Peyer's patch (tissue), 4 donors: ENCODE measurements at regions not wholly inside any gene's neighbourhood (a gene's known extent, or its start where the extent isn't known, plus 50 kb on each side); places are given as distances from the start of the nearest gene placed in this dataset.

Source experiments
- DNase-seq, 3 donors: peaks; one replicate each; pipeline ENCODE4 v3.0.0-alpha.2; 2017 to 2019
- H3K27ac ChIP-seq, 4 donors: fragments of 200-600 bp; sonication (generic); one replicate each; pipeline ENCODE4 v1.5.1; 2016 to 2019
- H3K27me3 ChIP-seq, 2 donors: fragments of 200-600 bp; sonication (generic); one replicate each; pipeline ENCODE4 v1.5.1; 2019
- H3K36me3 ChIP-seq, 3 donors: fragments of 200-600 bp; sonication (generic); one replicate each; pipeline ENCODE4 v1.5.1; 2016 to 2019
- H3K4me1 ChIP-seq, 4 donors: fragments of 200-600 bp; sonication (generic); one replicate each; pipeline ENCODE4 v1.5.1; 2016 to 2019
- H3K4me3 ChIP-seq, 4 donors: fragments of 200-600 bp; sonication (generic); 1 replicate in 3 of 4; 2 replicates in 1 of 4; pipeline ENCODE4 v1.5.1; 2016 to 2019; ENCODE audit warnings: mild to moderate bottlenecking in 1 of 4
- H3K9me3 ChIP-seq, 4 donors: fragments of 200-600 bp; sonication (generic); one replicate each; pipeline ENCODE4 v1.5.1; 2016 to 2019; ENCODE audit warnings: mild to moderate bottlenecking in 1 of 4
- CTCF ChIP-seq, 6 experiments: fragments of 450-650 bp in 4 of 6; fragments of 200-600 bp in 2 of 6; sonication (generic) in 1 of 6; IDR thresholded peaks; one replicate each; pipeline ENCODE4 v1.5.1; 2017 to 2019; ENCODE audit warnings: antibody characterized with exemption in 6 of 6, mild to moderate bottlenecking in 3 of 6, moderate library complexity in 1 of 6
- POLR2A ChIP-seq, 2 donors: fragments of 450-650 bp; IDR thresholded peaks; one replicate each; pipeline ENCODE4 v1.5.1; 2017; ENCODE audit warnings: antibody characterized with exemption in 2 of 2, mild to moderate bottlenecking in 2 of 2, moderate library complexity in 2 of 2

GRCh38 chr2:4246364-4247131, 543.2 kb downstream of the DCDC2C start:
- peaks cover 0 to 5% (median 0%) of the 10 kb centered on the region in 4 donors for H3K9me3 ChIP-seq
- no peaks in the 10 kb centered on the region for H3K4me1 ChIP-seq
- H3K36me3 ChIP-seq, result no peaks in the 10 kb centered on the region
- no peak for TF ChIP-seq CTCF (IDR thresholded peaks at IDR 0.05)
- no peak for TF ChIP-seq POLR2A (IDR thresholded peaks at IDR 0.05)
- H3K4me3 ChIP-seq, result no peak overlapping the region
- DNase-seq, result no peak
- no peaks in the 10 kb centered on the region for H3K27me3 ChIP-seq
- H3K27ac ChIP-seq, result no peak overlapping the region

GRCh38 chr2:4247791-4248190, 544.4 kb downstream of the DCDC2C start:
- DNase-seq, result no peak
- no peak overlapping the region for H3K4me3 ChIP-seq
- H3K4me1 ChIP-seq, result no peaks in the 10 kb centered on the region
- no peaks in the 10 kb centered on the region for H3K27me3 ChIP-seq
- TF ChIP-seq POLR2A (IDR thresholded peaks at IDR 0.05) (no peak), CTCF (IDR thresholded peaks at IDR 0.05) (no peak)
- H3K36me3 ChIP-seq, result no peaks in the 10 kb centered on the region
- H3K9me3 ChIP-seq, result peaks cover 0 to 5% (median 0%) of the 10 kb centered on the region in 4 donors
- H3K27ac ChIP-seq, result no peak overlapping the region

- no peak for DNase-seq
- Histone ChIP-seq H3K36me3 (no peaks in the 10 kb centered on the region), H3K4me1 (no peaks in the 10 kb centered on the region), H3K4me3 (no peak overlapping the region), H3K9me3 (no peaks in the 10 kb centered on the region), H3K27ac (no peak overlapping the region), H3K27me3 (no peaks in the 10 kb centered on the region)
- TF ChIP-seq POLR2A (IDR thresholded peaks at IDR 0.05) (no peak), CTCF (IDR thresholded peaks at IDR 0.05) (no peak)
Measured at GRCh38 chr2:4255491-4255890, 552.1 kb downstream of the DCDC2C start.

GRCh38 chr2:4256351-4256750, 553.0 kb downstream of the DCDC2C start:
- Histone ChIP-seq H3K4me3 (no peak overlapping the region), H3K36me3 (no peaks in the 10 kb centered on the region), H3K9me3 (no peaks in the 10 kb centered on the region), H3K4me1 (no peaks in the 10 kb centered on the region), H3K27ac (no peak overlapping the region), H3K27me3 (no peaks in the 10 kb centered on the region)
- TF ChIP-seq CTCF (IDR thresholded peaks at IDR 0.05) (no peak), POLR2A (IDR thresholded peaks at IDR 0.05) (no peak)
- no peak for DNase-seq

GRCh38 chr2:4258563-4258962, 555.2 kb downstream of the DCDC2C start:
- Histone ChIP-seq H3K27ac (no peak overlapping the region), H3K9me3 (no peaks in the 10 kb centered on the region), H3K4me1 (no peaks in the 10 kb centered on the region), H3K27me3 (no peaks in the 10 kb centered on the region), H3K4me3 (no peak overlapping the region), H3K36me3 (no peaks in the 10 kb centered on the region)
- TF ChIP-seq POLR2A (IDR thresholded peaks at IDR 0.05) (no peak), CTCF (IDR thresholded peaks at IDR 0.05) (no peak)
- DNase-seq, result no peak
